Peyer's patch (tissue), 4 donors: ENCODE measurements at regions not wholly inside any gene's neighbourhood (a gene's known extent, or its start where the extent isn't known, plus 50 kb on each side); places are given as distances from the start of the nearest gene placed in this dataset.

Source experiments
- CTCF ChIP-seq, 6 experiments: fragments of 450-650 bp in 4 of 6; fragments of 200-600 bp in 2 of 6; sonication (generic) in 1 of 6; IDR thresholded peaks; one replicate each; pipeline ENCODE4 v1.5.1; 2017 to 2019; ENCODE audit warnings: antibody characterized with exemption in 6 of 6, mild to moderate bottlenecking in 3 of 6, moderate library complexity in 1 of 6
- POLR2A ChIP-seq, 2 donors: fragments of 450-650 bp; IDR thresholded peaks; one replicate each; pipeline ENCODE4 v1.5.1; 2017; ENCODE audit warnings: antibody characterized with exemption in 2 of 2, mild to moderate bottlenecking in 2 of 2, moderate library complexity in 2 of 2

- TF ChIP-seq CTCF (IDR thresholded peaks at IDR 0.05) (no peak), POLR2A (IDR thresholded peaks at IDR 0.05) (no peak)
Measured at GRCh38 chr3:144549166-144549565, 577.5 kb downstream of the DIPK2A start.
